ENCODE measurements at regions not wholly inside any gene's neighbourhood (a gene's known extent, or its start where the extent isn't known, plus 50 kb on each side); places are given as distances from the start of the nearest gene placed in this dataset.

- TF ChIP-seq CTCF (conservative IDR thresholded peaks at IDR 0.05; ENCODE audit: low read depth, low read length): no peak
- no peaks in the 10 kb centered on the region for H3K36me3 ChIP-seq (ENCODE audit: insufficient read depth)
- H3K4me2 ChIP-seq: no peak overlapping the region
- H3K4me3 ChIP-seq (IDR thresholded peaks at IDR 0.05; ENCODE audit: insufficient read depth, low read depth, low read length): no peak overlapping the region
- no peaks in the 10 kb centered on the region for H3K4me1 ChIP-seq (ENCODE audit: low read depth, poor library complexity, severe bottlenecking)
- no peak overlapping the region for H2AFZ ChIP-seq (ENCODE audit: low read depth)
- H3K79me2 ChIP-seq (ENCODE audit: insufficient read depth, low read depth): no peaks in the 10 kb centered on the region
- no peaks in the 10 kb centered on the region for H3K27me3 ChIP-seq (ENCODE audit: insufficient read depth, low read depth)
- H3K9ac ChIP-seq: no peak overlapping the region
- no peaks in the 10 kb centered on the region for H4K20me1 ChIP-seq (ENCODE audit: insufficient read depth)
- H3K27ac ChIP-seq: no peak overlapping the region
Observed at GRCh38 chr7:49703337-49703736, 70.1 kb upstream of the VWC2 start.

GRCh38 chr7:49703881-49704280 is 69.6 kb upstream of the VWC2 start:
- H3K4me1 ChIP-seq (ENCODE audit: low read depth, poor library complexity, severe bottlenecking): no peaks in the 10 kb centered on the region
- no peak overlapping the region for H3K27ac ChIP-seq
- H3K4me3 ChIP-seq (IDR thresholded peaks at IDR 0.05; ENCODE audit: insufficient read depth, low read depth, low read length): no peak overlapping the region
- H3K27me3 ChIP-seq (ENCODE audit: insufficient read depth, low read depth): no peaks in the 10 kb centered on the region
- H3K4me2 ChIP-seq: no peak overlapping the region
- H4K20me1 ChIP-seq (ENCODE audit: insufficient read depth): no peaks in the 10 kb centered on the region
- H3K79me2 ChIP-seq (ENCODE audit: insufficient read depth, low read depth): no peaks in the 10 kb centered on the region
- no peak overlapping the region for H3K9ac ChIP-seq
- H2AFZ ChIP-seq (ENCODE audit: low read depth): no peak overlapping the region
- H3K36me3 ChIP-seq (ENCODE audit: insufficient read depth): no peaks in the 10 kb centered on the region
- TF ChIP-seq CTCF (conservative IDR thresholded peaks at IDR 0.05; ENCODE audit: low read depth, low read length): no peak

- Histone ChIP-seq H3K4me3 (IDR thresholded peaks at IDR 0.05; ENCODE audit: insufficient read depth, low read depth, low read length) (no peak overlapping the region), H3K79me2 (ENCODE audit: insufficient read depth, low read depth) (no peaks in the 10 kb centered on the region), H3K27ac (no peak overlapping the region), H3K4me1 (ENCODE audit: low read depth, poor library complexity, severe bottlenecking) (no peaks in the 10 kb centered on the region), H4K20me1 (ENCODE audit: insufficient read depth) (no peaks in the 10 kb centered on the region), H2AFZ (ENCODE audit: low read depth) (no peak overlapping the region), H3K27me3 (ENCODE audit: insufficient read depth, low read depth) (no peaks in the 10 kb centered on the region), H3K4me2 (no peak overlapping the region), H3K9ac (no peak overlapping the region), H3K36me3 (ENCODE audit: insufficient read depth) (no peaks in the 10 kb centered on the region)
- TF ChIP-seq CTCF (conservative IDR thresholded peaks at IDR 0.05; ENCODE audit: low read depth, low read length): no peak
Observed at GRCh38 chr7:49706106-49706505, 67.3 kb upstream of the VWC2 start.

GRCh38 chr7:49707891-49708290 is 65.5 kb upstream of the VWC2 start:
- no peaks in the 10 kb centered on the region for H4K20me1 ChIP-seq (ENCODE audit: insufficient read depth)
- H3K9ac ChIP-seq: no peak overlapping the region
- no peak overlapping the region for H3K4me3 ChIP-seq (IDR thresholded peaks at IDR 0.05; ENCODE audit: insufficient read depth, low read depth, low read length)
- no peak for TF ChIP-seq CTCF (conservative IDR thresholded peaks at IDR 0.05; ENCODE audit: low read depth, low read length)
- no peaks in the 10 kb centered on the region for H3K4me1 ChIP-seq (ENCODE audit: low read depth, poor library complexity, severe bottlenecking)
- H3K79me2 ChIP-seq (ENCODE audit: insufficient read depth, low read depth): no peaks in the 10 kb centered on the region
- no peak overlapping the region for H3K27ac ChIP-seq
- H3K27me3 ChIP-seq (ENCODE audit: insufficient read depth, low read depth): no peaks in the 10 kb centered on the region
- no peak overlapping the region for H3K4me2 ChIP-seq
- H2AFZ ChIP-seq (ENCODE audit: low read depth): no peak overlapping the region
- H3K36me3 ChIP-seq (ENCODE audit: insufficient read depth): no peaks in the 10 kb centered on the region

GRCh38 chr7:49708590-49708989 is 64.8 kb upstream of the VWC2 start:
- H3K4me3 ChIP-seq (IDR thresholded peaks at IDR 0.05; ENCODE audit: insufficient read depth, low read depth, low read length): no peak overlapping the region

More at GRCh38 chr7:49708590-49708989, 64.8 kb upstream of the VWC2 start:
- Histone ChIP-seq H3K9ac (no peak overlapping the region), H3K4me2 (no peak overlapping the region), H3K4me1 (ENCODE audit: low read depth, poor library complexity, severe bottlenecking) (no peaks in the 10 kb centered on the region), H3K79me2 (ENCODE audit: insufficient read depth, low read depth) (no peaks in the 10 kb centered on the region), H2AFZ (ENCODE audit: low read depth) (no peak overlapping the region), H3K36me3 (ENCODE audit: insufficient read depth) (no peaks in the 10 kb centered on the region), H3K27ac (no peak overlapping the region), H3K27me3 (ENCODE audit: insufficient read depth, low read depth) (no peaks in the 10 kb centered on the region), H4K20me1 (ENCODE audit: insufficient read depth) (no peaks in the 10 kb centered on the region)
- no peak for TF ChIP-seq CTCF (conservative IDR thresholded peaks at IDR 0.05; ENCODE audit: low read depth, low read length)

Data from KMS-11 (cell line).